HG03064 (cell line): ENCODE measurements at regions not wholly inside any gene's neighbourhood (a gene's known extent, or its start where the extent isn't known, plus 50 kb on each side); places are given as distances from the start of the nearest gene placed in this dataset.

Experiments
- ATAC-seq: cut with Tn5 transposase; IDR thresholded peaks from one replicate; pipeline ENCODE4 v1.9.1; 2021; ENCODE audit warnings: low read depth; ENCODE audit not compliant: unreplicated experiment

DNA sequence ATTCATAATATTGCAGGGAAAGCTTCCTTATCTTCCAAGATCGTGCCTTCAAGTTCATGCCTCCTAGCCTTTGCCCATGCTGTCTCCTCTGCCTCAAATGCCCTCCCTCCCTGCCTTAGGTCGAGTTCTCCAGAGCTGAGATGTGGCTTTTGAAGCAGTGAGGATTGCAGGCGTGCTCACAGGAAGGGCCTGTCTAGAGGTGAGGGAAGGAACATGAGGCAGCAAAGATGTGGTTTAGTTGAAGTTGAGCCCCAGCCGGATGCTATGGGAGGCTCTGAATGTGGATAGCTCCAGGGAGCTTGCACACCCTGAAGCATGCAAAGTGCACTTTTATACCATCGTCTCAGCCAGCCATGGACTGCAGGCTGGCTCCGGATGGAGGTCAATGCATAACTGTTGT, 754.6 kb upstream of the EEF2KMT start:
- ATAC-seq = no peak

DNA sequence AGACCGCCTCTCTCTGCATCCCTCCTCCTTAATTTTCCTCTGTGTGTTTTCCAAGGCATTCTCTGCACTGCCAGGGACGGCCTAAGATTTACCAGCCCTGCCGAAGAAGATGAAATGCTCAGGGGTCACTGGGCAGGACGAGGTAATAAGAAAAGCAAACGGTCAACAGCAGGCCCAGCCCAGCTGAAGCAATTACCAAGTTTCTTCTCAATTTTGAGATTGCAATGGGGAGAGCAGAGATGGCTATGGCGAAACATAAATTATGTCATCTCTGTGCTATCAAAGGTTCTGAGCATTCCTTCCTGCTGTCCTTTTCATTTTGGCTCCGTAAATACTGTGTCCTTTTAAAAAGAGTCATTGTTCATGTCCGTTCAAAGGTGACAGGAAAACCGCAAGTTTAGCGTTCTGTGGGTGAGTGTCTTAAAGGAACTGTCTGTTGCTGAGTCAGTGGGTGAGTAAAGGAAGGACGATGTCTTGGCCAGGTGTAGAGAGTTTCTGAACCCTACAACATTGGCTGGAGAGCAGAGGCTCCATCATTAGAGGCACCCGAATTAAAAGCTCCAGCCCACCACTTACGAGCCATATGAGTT, 753.9 kb upstream of the EEF2KMT start:
- no peak for ATAC-seq

DNA sequence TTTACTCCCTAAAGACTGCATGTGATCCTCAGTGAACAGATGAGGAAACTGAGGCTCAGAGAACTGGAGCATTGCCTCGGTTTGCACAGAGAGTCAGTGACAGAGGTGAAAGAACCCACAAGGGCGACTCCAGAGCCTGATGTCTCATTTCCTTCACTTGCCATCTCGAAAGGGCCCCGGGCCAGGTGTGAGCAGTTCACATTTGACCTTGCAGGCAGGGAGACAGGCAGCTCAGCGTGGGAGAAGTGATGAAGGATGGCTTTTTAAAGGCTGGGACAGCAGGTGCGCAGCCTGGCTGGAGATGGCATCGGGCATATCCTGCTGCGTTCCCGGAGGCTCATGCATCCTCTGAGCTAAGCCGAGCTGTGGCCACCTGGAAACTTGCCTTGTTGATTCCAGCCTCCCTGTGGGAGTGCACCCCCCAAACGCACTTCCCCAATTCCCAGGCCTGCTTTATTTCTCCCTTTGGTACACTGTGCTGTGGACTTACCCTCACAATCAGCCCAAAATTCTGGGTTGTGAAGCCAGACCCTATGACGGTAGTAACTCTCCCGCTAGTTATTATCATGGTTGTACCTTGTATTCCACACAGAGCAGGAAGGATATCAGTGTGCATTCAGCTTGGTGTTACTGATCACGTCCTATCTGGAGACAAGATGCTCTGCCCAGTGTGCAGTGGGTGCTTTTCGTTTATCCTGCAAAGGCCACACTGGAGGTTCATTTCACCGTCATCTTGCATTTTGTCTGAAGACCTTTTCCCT, 753.2 kb upstream of the EEF2KMT start:
- no peak for ATAC-seq

DNA sequence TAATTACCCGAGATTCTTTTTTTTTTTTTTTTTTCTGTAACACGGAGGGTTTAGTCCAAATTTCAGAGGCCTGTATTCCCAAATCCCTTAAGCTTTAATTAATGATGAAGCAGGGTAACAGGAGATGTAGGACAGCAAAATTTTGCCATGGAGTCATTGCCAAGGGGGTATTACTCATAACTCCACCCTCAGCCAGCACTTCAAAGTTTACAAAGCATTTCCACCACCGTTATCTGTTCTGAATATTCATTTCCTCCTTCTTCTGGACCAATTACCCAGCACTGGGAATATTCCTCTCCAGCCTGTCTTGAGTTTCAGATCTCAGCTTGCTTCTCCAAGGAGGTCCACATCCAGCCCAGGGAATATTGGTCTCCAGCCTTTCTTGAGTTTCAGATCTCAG, 747.5 kb upstream of the EEF2KMT start:
- no peak for ATAC-seq

DNA sequence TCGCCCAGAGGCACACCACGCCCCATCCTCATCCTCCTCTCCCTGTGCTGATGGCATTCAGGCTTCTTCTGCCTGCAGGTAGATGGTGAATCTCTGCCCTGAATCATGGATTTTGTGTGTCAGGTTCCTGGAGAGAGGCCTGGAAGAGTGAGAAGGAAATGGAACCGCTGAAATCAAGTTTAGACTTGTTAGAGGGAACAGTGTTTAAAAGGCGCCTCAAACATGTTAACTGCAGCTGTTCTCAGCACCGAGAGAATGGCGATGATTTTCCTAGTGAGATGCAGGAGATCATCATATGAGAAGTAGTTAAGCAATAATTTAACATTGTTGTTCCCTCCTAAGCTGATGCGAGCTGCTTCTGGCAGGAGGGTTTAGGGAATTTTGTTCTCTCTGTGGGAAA, 744.4 kb upstream of the EEF2KMT start:
- no peak for ATAC-seq

DNA sequence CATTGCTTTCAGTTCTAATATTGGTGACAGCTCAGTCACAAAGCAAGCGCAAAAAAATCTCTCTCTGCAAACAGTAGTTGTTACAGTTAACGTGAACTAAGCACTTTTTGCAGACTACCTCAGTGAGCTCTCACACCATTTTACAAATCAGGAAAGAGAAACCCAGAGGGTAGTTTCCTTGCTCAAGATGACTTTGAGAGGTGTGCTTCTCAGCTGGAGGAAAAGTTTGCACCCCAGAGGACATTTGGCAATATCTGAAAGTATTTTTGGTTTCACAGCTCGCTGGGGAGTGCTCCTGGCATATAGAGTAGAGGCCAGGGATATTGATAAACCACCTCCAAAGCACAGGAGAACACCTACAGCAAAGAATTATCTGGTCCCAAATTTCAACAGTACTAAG, 741.1 kb upstream of the EEF2KMT start:
- ATAC-seq = no peak

DNA sequence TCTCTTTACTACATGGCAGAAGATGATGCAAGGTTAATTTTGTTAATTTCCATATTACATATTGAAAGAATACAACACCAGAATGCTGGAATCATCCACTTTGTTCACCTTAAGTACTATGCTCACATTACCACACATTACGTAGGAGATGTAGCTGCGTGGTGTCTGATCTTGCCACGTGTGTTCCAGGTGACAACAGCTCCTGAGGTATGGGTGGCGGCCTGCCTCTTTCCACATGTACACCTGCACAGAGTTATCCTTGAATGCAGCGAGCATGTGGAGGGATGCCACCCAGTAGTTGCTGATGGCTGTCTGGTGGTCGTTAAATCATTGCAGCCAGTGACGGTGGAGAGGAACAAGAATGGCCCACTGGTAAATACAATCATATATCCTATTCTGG, 740.5 kb upstream of the EEF2KMT start:
- no peak for ATAC-seq

DNA sequence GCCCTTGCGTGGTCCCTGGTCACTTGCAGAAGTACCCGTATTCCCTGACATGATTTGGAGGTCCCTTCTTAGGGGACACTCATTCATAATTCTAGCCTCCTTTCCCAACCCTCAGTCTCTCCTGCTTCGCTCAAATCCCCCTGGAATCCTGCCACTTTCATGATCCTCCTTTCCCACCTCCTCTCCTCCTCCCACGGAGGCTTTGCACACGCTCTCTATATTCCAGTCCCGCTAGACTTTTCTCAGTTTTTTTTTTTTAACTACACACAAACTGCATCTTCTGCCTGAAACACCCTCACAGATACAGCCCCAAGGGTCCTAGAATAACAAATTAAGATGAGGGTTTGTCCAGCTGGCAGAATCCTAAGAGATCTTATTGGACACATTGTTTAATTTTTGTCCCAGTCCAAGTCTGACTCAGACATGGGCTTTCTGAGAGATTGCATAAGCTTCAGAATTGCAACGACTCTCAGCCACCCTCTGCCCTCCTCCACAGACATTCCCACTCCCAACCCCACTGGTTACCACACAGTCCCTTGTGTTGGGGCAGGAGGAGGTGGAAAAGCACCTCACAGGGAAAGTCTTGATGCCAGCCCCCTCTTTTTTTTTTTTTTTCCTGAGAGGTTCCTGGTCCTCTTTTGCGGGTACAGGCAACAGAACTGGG, 739.5 kb upstream of the EEF2KMT start:
- ATAC-seq = no peak

DNA sequence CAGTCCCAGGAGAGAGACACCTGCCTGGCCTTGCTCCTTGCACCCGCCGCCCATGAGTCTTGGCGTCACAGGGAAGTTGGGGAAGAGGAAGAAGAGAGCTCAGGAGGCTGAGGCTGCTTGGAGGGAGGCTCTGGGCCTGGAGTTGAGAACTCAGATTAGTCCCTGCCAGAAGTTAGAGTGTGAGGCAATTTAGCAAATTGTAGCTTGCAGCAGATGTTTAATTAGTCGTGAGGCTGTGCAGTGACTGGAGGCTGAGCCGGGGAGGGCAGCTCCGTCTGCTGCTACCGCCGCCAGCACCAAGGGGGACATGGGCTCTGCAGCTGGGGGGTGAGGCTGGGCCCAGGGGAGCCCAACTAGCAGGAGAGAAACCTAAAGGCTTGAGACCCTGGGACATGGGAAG, 738.3 kb upstream of the EEF2KMT start:
- ATAC-seq = no peak

DNA sequence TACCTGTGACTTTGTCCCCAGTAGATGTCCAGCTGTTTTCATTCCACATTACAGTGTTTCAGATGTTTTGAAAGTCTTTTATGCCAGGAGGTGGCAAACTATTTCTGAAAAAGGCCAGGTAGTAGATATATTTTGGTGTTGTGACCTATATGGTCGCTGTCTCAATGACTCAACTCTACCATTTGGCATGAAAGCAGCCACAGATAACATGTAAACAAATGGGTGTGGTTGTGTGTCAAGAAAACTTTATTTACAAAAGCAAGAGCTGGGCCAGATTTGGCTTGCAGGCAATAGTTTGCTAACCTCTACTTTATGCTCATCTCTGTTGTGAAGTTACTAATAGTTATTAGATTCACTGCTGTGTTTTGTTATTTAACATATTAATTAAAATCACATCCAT, 728.7 kb upstream of the EEF2KMT start:
- no peak for ATAC-seq

DNA sequence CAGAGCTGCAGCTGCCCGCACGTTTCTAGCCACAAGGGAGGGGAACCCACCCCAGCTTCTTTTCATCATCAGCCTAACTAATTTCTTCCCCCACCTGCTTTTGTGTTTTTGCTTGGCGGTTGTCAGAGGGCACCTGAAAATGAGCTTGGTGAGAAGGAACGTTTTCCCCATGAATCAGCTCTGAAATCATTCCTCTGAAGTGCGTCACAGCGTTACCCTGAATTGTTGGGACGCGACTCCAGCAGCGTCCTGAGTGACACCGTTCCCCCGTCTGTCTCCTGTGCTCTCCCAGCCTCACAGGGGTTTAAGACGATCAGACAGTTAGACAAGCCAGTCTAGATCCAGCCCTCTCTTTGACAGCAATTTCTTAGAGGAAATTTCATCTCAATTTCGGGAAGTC, 722.9 kb upstream of the EEF2KMT start:
- ATAC-seq = no peak

DNA sequence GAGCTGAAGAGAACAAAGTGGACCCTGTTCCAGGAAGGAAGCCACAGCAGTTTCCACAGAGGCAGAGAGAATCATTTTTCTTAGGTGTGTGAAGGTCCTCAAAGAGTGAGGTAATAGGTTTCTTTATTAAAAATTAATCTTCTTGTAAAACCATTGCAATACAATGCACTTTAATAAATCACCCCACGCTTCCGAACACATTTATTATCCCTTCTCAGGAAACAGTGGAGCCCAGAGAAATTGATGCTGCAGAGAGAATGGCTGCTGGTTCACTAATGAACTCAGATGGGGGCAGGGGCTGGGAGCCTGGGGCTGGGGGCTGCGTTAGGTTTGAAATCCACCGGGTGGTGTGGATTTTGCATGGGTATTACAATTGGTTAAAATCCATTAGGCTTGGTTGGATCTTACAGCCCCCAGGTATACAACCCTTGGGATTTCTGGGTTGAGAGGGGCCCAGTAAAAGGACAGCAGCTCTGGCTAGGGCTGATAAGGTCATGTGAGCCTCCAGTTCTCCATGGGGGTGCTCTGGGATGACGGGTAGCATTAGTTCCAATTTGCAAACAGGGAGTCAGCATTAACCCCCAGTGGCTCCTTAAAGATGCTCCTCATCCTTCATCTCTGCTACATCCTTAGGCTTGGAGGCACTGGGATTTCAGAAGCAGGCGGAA, 718.1 kb upstream of the EEF2KMT start:
- ATAC-seq = no peak

DNA sequence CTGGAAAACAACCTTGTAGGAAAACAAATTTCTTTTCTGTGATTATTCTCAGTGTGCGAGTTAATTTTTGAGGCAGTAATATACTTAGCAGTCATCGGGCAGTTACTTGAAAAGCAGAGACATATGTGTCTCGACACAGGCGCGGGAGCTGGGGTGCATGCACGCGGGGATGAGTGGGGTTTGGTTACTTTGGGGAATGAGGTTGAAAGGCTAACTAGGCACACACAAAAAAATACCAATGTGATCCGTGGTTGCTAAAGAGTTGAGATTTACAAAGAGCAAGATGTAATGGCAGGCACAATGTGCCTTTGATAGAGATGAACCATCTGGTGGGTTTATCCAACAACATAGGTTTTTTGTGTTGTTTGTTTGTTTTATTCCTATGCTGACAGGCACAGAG, 703.8 kb upstream of the EEF2KMT start:
- no peak for ATAC-seq

DNA sequence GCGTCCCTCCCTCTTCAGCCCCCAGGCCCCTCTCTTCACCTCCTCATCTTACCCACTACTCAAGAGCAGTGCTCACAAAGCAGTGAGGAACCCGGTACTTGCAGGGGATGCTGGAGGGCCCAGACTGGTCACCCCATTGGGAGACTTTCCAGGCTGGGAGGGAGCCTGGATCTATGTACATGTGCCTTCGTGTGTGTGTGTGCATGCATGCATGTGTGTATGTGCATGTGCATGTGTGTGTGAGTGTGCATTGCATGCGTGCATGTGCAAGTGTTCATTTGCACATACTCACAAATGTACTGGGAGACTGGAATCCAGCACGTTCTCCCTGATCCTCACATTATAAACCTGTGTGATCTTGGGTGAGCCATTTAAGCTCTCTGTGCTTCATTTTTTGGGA, 696.0 kb upstream of the EEF2KMT start:
- no peak for ATAC-seq

DNA sequence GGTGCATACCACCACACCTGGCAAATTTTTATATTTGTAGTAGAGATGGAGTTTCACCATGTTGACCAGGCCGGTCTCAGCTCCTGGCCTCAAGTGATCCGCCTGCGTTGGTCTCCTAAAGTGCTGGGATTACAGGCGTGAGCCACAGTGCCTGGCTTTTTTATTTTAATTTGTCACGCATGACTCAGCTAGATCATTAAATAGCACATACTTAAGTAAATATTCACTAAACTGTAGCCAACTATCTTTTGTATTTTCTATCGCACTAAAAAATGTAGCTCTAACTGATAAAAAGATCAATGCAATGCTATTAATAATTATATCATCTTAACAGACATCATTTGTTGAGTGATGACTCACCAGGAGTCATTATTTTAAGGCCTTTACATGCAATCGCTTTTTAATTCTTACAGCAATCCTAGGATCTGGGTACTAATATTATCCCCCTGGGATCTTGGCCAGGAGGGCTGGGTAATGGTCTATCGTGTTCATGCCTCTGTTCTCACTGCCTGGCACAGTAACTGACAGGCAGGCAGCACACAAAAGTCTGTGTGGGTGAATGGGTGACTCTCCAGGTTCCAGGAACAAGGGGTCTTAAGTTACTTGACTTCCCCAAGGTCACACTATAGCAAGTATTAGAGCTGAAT, 693.5 kb upstream of the EEF2KMT start:
- no peak for ATAC-seq

DNA sequence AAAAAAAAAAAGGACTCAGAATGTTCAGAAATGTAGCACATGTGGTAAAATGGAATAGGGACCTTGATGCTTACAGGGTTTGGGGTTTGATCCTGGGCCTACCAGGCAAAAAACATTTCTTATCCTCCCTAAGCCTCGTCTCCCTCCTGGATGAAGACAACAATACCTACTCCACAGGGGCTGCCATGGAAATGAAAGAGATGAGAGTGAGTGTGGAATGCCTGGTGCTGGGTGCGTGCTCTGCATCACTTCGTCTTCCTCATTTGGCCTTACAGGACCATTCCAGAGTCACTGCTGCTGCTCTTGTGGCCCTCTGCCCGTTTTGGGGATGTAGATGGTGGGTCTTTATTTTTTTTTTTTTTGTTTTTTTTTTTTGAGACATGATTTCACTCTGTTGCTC, 692.9 kb upstream of the EEF2KMT start:
- ATAC-seq = no peak

DNA sequence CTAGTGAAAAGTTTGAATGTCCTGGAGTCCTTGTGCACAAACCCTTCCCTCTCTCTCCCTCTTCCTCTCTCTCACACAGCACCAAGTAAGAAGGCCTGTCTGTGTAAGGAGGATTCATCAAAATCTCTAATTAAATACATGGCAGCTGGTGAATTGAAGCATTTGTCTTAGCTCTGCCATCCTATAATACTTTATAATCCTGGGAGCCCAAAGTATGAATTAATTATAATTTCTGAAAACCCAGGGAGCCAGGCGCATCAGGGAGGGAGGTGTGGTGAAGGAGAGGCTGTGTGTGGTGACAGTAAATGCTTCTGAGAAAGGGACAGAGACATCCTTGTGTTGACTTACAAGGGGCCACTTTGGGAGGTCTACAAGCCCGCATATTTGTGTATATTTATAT, 691.4 kb upstream of the EEF2KMT start:
- no peak for ATAC-seq

DNA sequence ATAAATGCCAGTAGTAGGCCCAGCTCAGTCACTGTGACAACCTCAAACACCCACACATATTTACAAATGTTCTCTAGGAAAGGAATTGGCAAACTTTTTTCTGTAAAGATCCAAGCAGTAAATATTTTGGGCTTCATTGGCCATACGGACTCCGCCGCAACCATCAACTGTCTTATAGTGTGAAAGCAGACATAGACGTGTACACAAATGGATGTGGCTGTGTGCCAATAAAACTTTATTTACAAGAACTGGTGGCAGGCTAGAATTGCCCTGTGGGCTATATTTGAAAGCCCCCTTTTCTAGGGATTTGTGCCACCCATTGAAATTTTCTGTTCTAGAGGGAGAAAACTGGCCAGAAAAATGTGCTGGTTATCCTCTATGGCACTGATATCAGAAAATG, 683.8 kb upstream of the EEF2KMT start:
- no peak for ATAC-seq

DNA sequence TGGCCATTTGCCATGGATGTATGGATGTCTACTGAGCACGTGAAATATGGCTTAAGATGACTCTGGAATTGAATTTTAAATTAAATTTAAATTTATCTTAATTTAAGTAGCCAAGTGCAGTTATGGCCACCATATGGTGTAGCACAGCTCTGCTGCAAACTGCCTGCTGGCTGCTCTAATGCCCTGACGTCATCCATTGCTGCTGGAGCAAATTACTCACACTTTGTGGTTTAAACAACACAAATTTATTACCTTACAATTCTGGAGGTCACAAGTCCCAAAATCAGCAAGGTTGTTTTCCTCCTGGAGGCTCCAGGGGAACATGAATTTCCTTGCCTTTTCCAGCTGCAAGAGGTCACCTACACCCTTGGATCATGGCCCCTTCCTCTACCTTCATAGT, 679.3 kb upstream of the EEF2KMT start:
- ATAC-seq = no peak

DNA sequence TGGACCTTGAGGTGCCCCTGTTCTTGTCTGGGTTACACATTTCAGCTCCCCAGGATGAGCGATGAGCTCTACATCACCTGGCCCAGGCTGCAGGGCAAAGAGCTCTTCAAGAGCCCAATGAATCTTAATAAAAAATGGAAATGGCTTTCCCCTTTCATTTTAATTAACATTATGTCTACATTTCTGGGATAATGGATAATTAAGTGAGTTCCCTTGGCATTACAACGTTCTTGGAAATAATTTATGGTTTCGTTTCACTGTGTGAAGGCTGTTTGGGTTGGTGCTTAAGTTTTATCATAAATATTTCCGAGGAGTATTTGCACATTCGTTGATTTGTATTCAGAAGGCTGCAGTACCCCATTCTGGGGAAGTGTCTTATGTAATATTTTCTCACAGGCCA, 678.3 kb upstream of the EEF2KMT start:
- no peak for ATAC-seq

DNA sequence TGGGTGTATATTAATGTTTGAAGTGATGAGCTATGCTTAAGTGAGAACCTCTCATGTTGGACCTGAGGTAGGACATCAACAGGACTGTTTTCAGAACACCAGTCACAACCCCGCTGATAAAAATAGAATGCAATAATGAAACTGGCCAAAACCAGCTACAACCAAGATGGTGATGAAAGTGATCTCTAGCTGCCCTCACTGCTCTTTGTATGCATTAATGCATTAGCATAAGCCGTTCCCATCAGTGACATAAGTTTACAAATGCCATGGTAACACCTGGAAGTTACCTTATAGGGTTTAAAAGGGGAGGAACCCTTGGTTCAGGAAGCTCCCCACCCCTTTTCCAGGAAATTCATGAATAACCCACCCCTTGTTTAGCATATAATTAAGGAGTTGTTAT, 672.5 kb upstream of the EEF2KMT start:
- ATAC-seq = no peak
